A549 (cell line): ENCODE measurements at regions not wholly inside any gene's neighbourhood (a gene's known extent, or its start where the extent isn't known, plus 50 kb on each side); places are given as distances from the start of the nearest gene placed in this dataset.
"Not testable (repeated sequence)": the region's sequence is repeated elsewhere in the genome, so short reads cannot be mapped to it uniquely, and the experiment has no call there.

Source experiments
- ATAC-seq, 2 experiments: fragments of 200-7000 bp in 1 of 2; fragments of >200 bp in 1 of 2; cut with Nextera tagmentation in 1 of 2; cut with Tn5 transposase in 1 of 2; 3 replicates each; pipeline versions ENCODE4 v1.8.0 to v1.9.1; 2018 to 2020; ENCODE audit warnings: mild to moderate bottlenecking in 1 of 2, moderate library complexity in 1 of 2
- CTCF ChIA-PET: fragments of 300-600 bp; sonication (Branson Sonifier 250); formaldehyde crosslinking; extraction: SDS; loops from one replicate; lab custom pipeline; 2021; ENCODE audit warnings: antibody characterized with exemption, inconsistent platforms; lab: Yijun Ruan, JAX
- POLR2A ChIA-PET: fragments of 350-600 bp; formaldehyde crosslinking; extraction: SDS; loops from one replicate; lab custom pipeline; 2021; ENCODE audit warnings: antibody characterized with exemption, inconsistent platforms; lab: Yijun Ruan, JAX
- DNase-seq, 2 experiments: peaks; one replicate each; pipeline versions ENCODE4 v3.0.0 to v3.0.0-alpha.2; 2011 to 2016; ENCODE audit warnings: low read depth in 1 of 2, low spot score in 1 of 2
- FAIRE-seq: peaks from 2 replicates; lab custom pipeline; 2011; peaks lifted over from hg19 to GRCh38; lab: Jason Lieb, UNC
- H3K27ac ChIP-seq, 2 experiments: fragments of >200 bp; sonication (Bioruptor Twin); formaldehyde crosslinking; 3 replicates each; pipeline ENCODE4 v1.5.1; 2016 to 2017
- H3K4me1 ChIP-seq: fragments of >200 bp; sonication (Bioruptor Twin); formaldehyde crosslinking; 3 replicates; pipeline ENCODE4 v1.6.1; 2016
- H3K4me2 ChIP-seq: fragments of >200 bp; sonication (Bioruptor Twin); formaldehyde crosslinking; 3 replicates; pipeline ENCODE4 v1.6.1; 2016
- H3K4me3 ChIP-seq: fragments of >200 bp; sonication (Bioruptor Twin); formaldehyde crosslinking; 3 replicates; pipeline ENCODE4 v1.5.1; 2016
- H3K9me3 ChIP-seq: fragments of >200 bp; sonication (Bioruptor Twin); formaldehyde crosslinking; 3 replicates; pipeline ENCODE4 v1.6.1; 2016
- ATOH8 ChIP-seq: fragments of 250-450 bp; sonication (Bioruptor Pico); IDR thresholded peaks from 2 replicates; pipeline ENCODE4 v1.5.0; 2020; ENCODE audit warnings: low read depth, mild to moderate bottlenecking, moderate library complexity
- CEBPB ChIP-seq, 2 experiments: fragments of >200 bp in 1 of 2; sonication (Bioruptor Twin) in 1 of 2; formaldehyde crosslinking in 1 of 2; IDR thresholded peaks; 2 replicates each; pipeline ENCODE4 v1.6.1; 2012 to 2016
- CTCF ChIP-seq: fragments of >200 bp; sonication (Bioruptor Twin); formaldehyde crosslinking; IDR thresholded peaks from 3 replicates; pipeline ENCODE4 v1.5.1; 2016
- ELK1 ChIP-seq: fragments of 150-350 bp; IDR thresholded peaks from 2 replicates; pipeline ENCODE4 v1.6.1; 2014; ENCODE audit warnings: low read depth, mild to moderate bottlenecking, low read length
- ESRRA ChIP-seq: fragments of 150-350 bp; IDR thresholded peaks from 2 replicates; pipeline ENCODE4 v1.6.1; 2014; ENCODE audit warnings: mild to moderate bottlenecking, low read length, borderline replicate concordance
- HMGXB4 ChIP-seq: fragments of 250-450 bp; sonication (Bioruptor Pico); IDR thresholded peaks from 2 replicates; pipeline ENCODE4 v1.5.0; 2021; ENCODE audit warnings: mild to moderate bottlenecking, moderate library complexity, borderline replicate concordance
- HOXB13 ChIP-seq: fragments of 250-450 bp; sonication (Bioruptor Pico); IDR thresholded peaks from 2 replicates; pipeline ENCODE4 v1.5.0; 2020; ENCODE audit warnings: low read depth, mild to moderate bottlenecking, moderate library complexity
- JUNB ChIP-seq: fragments of >200 bp; sonication (Bioruptor Twin); formaldehyde crosslinking; IDR thresholded peaks from 2 replicates; pipeline ENCODE4 v1.6.1; 2016
- MAFK ChIP-seq: fragments of 450-650 bp; IDR thresholded peaks from 2 replicates; pipeline ENCODE4 v1.6.1; 2014; ENCODE audit not compliant: partially characterized antibody
- MAX ChIP-seq: IDR thresholded peaks from 2 replicates; pipeline ENCODE4 v1.6.1; 2012
- MAZ ChIP-seq: fragments of 150-350 bp; IDR thresholded peaks from 2 replicates; pipeline ENCODE4 v1.6.1; 2014; ENCODE audit warnings: antibody characterized with exemption, low read depth, low read length, borderline replicate concordance
- NFE2L2 ChIP-seq: fragments of 150-350 bp; conservative IDR thresholded peaks from 2 replicates; pipeline ENCODE4 v1.6.1; 2014; ENCODE audit warnings: low read length
- NPAS2 ChIP-seq: fragments of 250-450 bp; sonication (Bioruptor Pico); IDR thresholded peaks from 2 replicates; pipeline ENCODE4 v1.8.0; 2022; ENCODE audit warnings: mild to moderate bottlenecking, moderate library complexity, borderline replicate concordance
- PBX3 ChIP-seq: IDR thresholded peaks from 2 replicates; pipeline ENCODE4 v1.6.1; 2012
- POLR2AphosphoS2 ChIP-seq: conservative IDR thresholded peaks from 2 replicates; pipeline ENCODE4 v1.6.1; 2012; ENCODE audit warnings: low read length, improper control_type of control experiment, inconsistent platforms
- RCOR1 ChIP-seq: fragments of 150-350 bp; IDR thresholded peaks from 2 replicates; pipeline ENCODE4 v1.6.1; 2014; ENCODE audit warnings: antibody characterized with exemption, low read length, low read depth
- RFX5 ChIP-seq: fragments of 450-650 bp; IDR thresholded peaks from 2 replicates; pipeline ENCODE4 v1.7.1; 2014; ENCODE audit warnings: antibody characterized with exemption, mild to moderate bottlenecking, moderate library complexity
- SREBF2 ChIP-seq: fragments of 450-650 bp; IDR thresholded peaks from 2 replicates; pipeline ENCODE4 v1.6.1; 2014; ENCODE audit warnings: mild to moderate bottlenecking, moderate library complexity
- TP53 ChIP-seq: fragments of 250-450 bp; sonication (Bioruptor Pico); IDR thresholded peaks from 2 replicates; pipeline ENCODE4 v1.5.0; 2021; ENCODE audit warnings: mild to moderate bottlenecking, moderate library complexity
- WGBS: methylation state at CpG from one replicate; pipeline ENCODE4 v1.1.6; 2017; ENCODE audit errors: missing lambda C conversion rate; 5-methylcytosine and 5-hydroxymethylcytosine counted together

- FAIRE-seq, H3K4me2 ChIP-seq, H3K27ac ChIP-seq, POLR2A ChIA-PET, H3K9me3 ChIP-seq, ATAC-seq, DNase-seq, H3K4me1 ChIP-seq, H3K4me3 ChIP-seq: not testable (repeated sequence)
- 4% methylated on average over 3 of the region's 3 CpGs for WGBS
- CTCF ChIA-PET, result interaction anchor here (0.9 to 1.1 kb wide), 2 partner anchors 13 to 27 kb away, joined by 3 to 5 read pairs; no protein-coding TSS in a partner anchor
Measured at GRCh38 chr10:91732265-91732664, 66.0 kb upstream of the TNKS2 start.

- ATAC-seq, H3K4me1 ChIP-seq, H3K4me2 ChIP-seq, H3K27ac ChIP-seq, DNase-seq, POLR2A ChIA-PET, FAIRE-seq, CTCF ChIA-PET, H3K4me3 ChIP-seq, H3K9me3 ChIP-seq: not testable (repeated sequence)
Measured at GRCh38 chr10:91729339-91729738, 68.9 kb upstream of the TNKS2 start.

GRCh38 chr10:91726355-91726754 is 71.9 kb upstream of the TNKS2 start:
- Histone ChIP-seq H3K9me3 (no peaks in the 10 kb centered on the region), H3K4me3 (no peak overlapping the region), H3K4me2 (no peak overlapping the region)
- TF ChIP-seq ELK1 (no peak), MAFK (peak; percentile 10)
- TF ChIP-seq, all 56 proteins: peak for 1
- DNase-seq (no peak), ATAC-seq (no peak), FAIRE-seq (no peak)
- 28% methylated on average over 2 of the region's 2 CpGs for WGBS
- no peaks in the 10 kb centered on the region for H3K4me1 ChIP-seq
- CTCF ChIA-PET, result interaction anchor here (0.9 kb wide), 1 partner anchor 20 kb away, joined by 4 read pairs; no protein-coding TSS in a partner anchor
- POLR2A ChIA-PET, result no interaction called here
- no peak overlapping the region for H3K27ac ChIP-seq

GRCh38 chr10:91724933-91725332 is 73.3 kb upstream of the TNKS2 start:
- POLR2A ChIA-PET, result no interaction called here
- ATAC-seq (no peak), DNase-seq (no peak), FAIRE-seq (no peak)
- Histone ChIP-seq H3K4me3 (no peak overlapping the region), H3K4me1 (no peaks in the 10 kb centered on the region), H3K27ac (no peak overlapping the region), H3K4me2 (no peak overlapping the region), H3K9me3 (no peaks in the 10 kb centered on the region)
- WGBS, result 75% methylated on average over 3 of the region's 3 CpGs
- CTCF ChIA-PET, result no interaction called here
- TF ChIP-seq MAX, result no peak
- TF ChIP-seq ESRRA, result no peak
- TF ChIP-seq RCOR1, result no peak
- TF ChIP-seq PBX3, result no peak

- ATAC-seq (no peak), DNase-seq (no peak), FAIRE-seq (peak; percentile 32)
- no peaks in the 10 kb centered on the region for H3K4me1 ChIP-seq
- ChIA-PET POLR2A (no interaction called here), CTCF (interaction anchor here (1.0 kb wide), 1 partner anchor 70 kb away, joined by 3 read pairs; no protein-coding TSS in a partner anchor)
- H3K27ac ChIP-seq, result no peak overlapping the region
- no peaks in the 10 kb centered on the region for H3K9me3 ChIP-seq
- TF ChIP-seq NPAS2 (CRISPR knock-in tag) (no peak), TP53 (CRISPR knock-in tag) (no peak), ATOH8 (CRISPR knock-in tag) (no peak), SREBF2 (no peak), NFE2L2 (no peak), RFX5 (no peak), POLR2AphosphoS2 (no peak), CTCF (no peak), HMGXB4 (CRISPR knock-in tag) (no peak), CEBPB (IDR thresholded peaks at IDR 0.05) (no peak), JUNB (no peak), HOXB13 (CRISPR knock-in tag) (no peak), MAZ (no peak)
- no peak overlapping the region for H3K4me2 ChIP-seq
- no peak overlapping the region for H3K4me3 ChIP-seq
- WGBS, result 77% methylated on average over 1 of the region's 1 CpG
Measured at GRCh38 chr10:91713461-91714072, 80.7 kb upstream of the PPP1R3C start.
